Suppressor macrophage treated with lipopolysaccharide for 4 hours (primary cell): ENCODE measurements at regions not wholly inside any gene's neighbourhood (a gene's known extent, or its start where the extent isn't known, plus 50 kb on each side); places are given as distances from the start of the nearest gene placed in this dataset.

ENCODE experiments used
- DNase-seq: peaks from one replicate; pipeline ENCODE4 v3.0.0-alpha.2; 2020

GRCh38 chr10:128885573-128886555 is 581.2 kb upstream of the MGMT start:
- DNase-seq, result no peak

DNA sequence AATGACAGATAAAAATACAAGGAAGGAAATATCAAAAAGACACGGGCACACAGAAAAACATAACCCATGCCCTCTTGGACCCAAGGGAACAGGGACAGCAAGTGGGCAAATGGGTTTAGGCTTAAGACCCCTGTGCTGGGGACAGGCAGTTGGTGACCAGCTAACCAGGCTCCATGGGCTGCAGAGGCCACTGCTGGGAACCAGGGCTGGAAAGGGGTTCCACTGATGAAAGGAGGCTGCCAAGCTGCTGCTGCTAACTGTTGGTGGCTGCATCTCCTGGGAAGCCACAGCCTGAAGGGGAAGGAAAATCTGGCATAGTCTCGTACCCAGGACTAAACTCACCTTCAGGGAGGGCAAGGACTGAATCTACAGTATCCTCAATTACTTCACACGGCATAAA is 579.2 kb upstream of the MGMT start:
- DNase-seq, result no peak

GRCh38 chr10:128892005-128892404 is 575.0 kb upstream of the MGMT start:
- DNase-seq, result no peak

DNA sequence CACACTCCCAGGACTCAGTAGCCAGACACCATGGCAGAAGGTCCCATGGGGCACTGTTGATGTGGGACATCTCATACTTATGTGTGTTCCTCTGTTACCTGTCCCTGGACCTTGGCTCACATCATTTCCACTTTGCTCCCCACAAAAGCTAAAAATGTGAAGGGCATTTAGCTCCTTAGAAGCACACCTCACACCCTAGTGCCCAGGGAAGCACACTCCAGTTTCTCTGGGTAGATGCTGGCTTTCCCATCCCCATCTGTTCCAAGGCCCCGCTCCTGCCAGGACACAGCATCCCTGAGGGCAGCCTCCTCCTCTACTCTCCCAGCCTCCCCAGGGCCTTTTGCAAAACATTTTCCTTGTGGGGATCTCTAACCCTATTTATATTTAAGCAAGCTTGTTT is 572.4 kb upstream of the MGMT start:
- no peak for DNase-seq

- DNase-seq, result no peak
Measured at GRCh38 chr10:128895473-128895872, 571.6 kb upstream of the MGMT start.

GRCh38 chr10:128896116-128896795 is 570.8 kb upstream of the MGMT start:
- no peak for DNase-seq

DNA sequence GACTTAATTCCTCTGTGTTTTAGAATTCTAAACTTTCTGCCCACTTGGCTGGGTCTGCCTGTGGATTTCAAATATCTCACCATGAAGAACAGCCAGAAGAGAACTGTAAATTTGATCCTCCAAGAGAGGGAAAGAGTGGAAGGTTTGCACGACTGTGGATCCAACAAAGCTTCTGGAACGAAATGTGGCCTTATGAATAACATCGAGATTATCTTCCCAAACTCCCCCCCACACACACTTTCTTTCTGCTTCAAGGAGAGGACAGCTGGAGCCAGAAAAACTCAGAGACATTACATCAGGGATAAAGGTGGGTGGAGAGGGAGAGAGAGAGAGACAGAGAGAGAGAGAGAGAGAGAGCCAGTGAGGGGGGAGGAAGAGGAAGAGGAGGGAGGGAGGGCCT is 570.1 kb upstream of the MGMT start:
- no peak for DNase-seq

DNA sequence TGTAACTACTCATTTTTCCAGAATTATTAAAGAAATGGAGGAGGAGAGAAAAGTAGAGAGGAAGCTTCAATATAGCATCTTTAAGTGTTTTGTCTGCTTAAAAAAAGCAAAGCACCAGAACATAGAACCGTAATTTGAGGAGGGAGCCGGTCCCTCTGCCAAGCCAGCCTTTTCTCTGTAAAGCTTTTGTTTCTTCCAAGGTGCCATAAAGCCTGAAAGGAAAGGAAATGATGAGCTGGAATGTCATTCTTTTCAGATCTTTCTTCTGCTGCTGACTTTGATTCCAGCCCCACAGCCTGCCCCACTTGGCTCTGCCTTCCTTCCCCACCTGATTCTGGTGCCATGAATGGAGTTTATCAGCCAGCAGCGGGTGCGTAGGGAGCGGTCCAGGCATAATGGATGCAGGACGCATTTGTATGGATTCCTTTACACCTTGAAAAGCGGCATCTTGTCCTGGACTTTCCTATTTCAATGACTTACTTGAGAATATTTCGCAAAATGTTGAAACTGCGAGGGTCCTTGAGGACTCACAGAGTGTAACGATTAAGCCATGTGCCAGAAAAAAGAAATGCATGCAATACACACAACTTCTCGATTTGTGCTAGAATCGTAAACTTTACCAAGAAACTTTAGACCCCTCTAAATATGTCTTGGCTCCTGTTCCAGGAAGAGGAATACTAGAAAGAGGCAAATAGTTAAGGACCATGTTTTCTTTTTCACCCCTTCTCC is 569.5 kb upstream of the MGMT start:
- no peak for DNase-seq

- DNase-seq, result no peak
Measured at GRCh38 chr10:128898133-128898915, 568.7 kb upstream of the MGMT start.

DNA sequence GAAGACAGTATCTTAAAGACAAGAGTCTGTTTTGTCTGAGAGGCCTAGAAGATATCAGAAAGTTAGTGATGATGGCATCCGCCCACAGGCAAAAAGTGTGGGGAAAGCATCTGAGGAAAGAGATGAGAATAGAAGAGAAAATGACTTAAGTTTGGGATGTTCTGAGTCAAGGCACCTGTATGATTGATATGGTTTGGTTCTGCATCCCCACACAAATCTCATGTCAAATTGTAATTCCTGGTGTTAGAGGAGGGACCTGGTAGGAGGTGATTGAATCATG is 568.2 kb upstream of the MGMT start:
- no peak for DNase-seq

- DNase-seq, result no peak
Measured at GRCh38 chr10:128900456-128900855, 566.6 kb upstream of the MGMT start.

- no peak for DNase-seq
Measured at GRCh38 chr10:128901236-128901635, 565.8 kb upstream of the MGMT start.

- no peak for DNase-seq
Measured at GRCh38 chr10:128902031-128902710, 564.9 kb upstream of the MGMT start.

DNA sequence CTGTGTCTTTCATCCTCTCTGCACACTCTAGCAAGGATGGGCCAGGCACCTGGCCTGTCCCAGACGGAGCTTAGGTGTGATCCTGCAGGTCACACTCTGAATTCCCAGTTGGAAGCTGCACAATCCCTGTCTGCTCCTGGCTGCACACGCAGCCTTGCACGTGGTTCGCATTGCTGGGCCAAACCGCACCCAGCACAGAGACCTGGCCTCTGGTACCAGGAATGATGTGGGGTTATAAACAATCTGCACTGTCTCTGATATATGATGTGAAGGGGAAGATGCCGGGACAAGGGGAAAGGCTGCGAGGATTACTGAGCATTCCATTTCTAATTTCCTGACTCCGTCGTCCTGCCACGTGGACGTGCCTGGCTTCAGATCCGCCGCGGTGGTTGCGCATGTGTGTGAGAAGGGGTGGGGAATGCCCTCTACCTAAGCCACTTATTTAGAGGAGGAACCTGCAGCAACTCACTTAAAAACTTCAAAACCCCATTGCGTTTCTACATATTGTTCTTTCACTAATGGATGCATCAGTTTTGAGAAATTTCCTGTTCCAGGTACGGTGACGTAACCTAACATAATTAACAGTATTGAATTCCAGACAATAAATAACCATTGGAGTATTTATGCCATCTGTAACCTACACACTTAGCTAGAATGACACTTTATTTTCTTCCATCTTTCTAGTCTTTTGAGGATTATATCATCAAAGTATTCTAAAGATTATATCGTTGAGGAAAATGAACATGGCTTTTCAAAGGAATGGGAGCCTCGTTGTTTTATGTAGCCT is 559.7 kb upstream of the MGMT start:
- DNase-seq, result no peak

GRCh38 chr10:128908099-128908498 is 558.9 kb upstream of the MGMT start:
- no peak for DNase-seq

GRCh38 chr10:128908499-128908898 is 558.5 kb upstream of the MGMT start:
- no peak for DNase-seq

DNA sequence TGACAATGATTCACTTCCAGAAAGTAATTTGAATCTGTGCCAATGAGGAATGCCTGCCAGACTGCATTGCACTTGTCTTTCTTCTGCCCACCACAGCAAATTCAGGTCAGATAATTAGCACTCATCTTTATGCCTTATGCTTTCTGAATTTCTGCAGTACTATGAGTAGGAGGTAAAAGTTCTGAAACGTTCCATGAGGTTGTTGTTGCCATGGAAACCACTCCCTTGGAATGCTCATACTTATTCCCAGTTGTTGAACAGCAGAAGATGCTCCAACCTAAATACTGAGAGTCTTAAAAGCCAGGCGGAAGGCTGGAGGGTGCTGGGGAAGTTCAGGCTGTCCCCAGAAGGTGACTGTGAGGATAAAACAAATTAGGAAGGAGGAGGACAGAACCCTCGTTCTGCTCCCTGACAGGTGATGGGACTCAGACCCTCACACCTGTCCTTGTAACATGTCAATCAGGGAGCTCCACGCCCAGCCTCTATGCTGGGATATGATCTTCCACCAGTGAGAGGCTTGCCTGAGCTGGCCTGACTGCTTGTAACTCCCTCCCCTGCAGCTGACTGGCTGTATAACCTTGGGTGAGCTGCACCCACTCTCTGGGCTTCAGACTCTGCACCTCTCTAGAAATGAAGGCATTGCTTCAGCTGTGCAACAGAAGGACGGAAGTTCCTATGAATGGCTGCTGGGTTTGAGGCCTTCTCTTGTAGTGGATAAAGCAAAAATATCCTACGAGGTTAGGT is 554.3 kb upstream of the MGMT start:
- DNase-seq, result no peak

DNA sequence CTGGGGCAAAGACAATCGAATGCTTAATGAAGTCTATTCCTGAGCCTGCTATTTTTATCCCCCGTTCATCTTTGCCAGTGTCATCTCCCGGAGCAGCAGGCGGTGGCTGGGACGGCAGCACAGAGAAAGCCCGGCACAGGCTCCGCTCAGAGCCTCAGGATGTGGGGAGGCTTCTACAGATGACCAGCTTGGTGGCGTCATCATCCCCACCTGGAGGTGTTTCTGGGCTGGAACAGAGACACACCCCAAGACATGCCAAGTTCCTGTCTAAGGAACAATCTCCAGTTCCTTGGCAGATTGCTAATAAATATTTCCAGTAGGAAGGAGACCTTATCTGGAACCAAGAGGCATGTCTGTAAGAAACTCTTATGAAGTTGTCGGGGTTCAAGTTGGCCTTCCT is 552.4 kb upstream of the MGMT start:
- no peak for DNase-seq

DNA sequence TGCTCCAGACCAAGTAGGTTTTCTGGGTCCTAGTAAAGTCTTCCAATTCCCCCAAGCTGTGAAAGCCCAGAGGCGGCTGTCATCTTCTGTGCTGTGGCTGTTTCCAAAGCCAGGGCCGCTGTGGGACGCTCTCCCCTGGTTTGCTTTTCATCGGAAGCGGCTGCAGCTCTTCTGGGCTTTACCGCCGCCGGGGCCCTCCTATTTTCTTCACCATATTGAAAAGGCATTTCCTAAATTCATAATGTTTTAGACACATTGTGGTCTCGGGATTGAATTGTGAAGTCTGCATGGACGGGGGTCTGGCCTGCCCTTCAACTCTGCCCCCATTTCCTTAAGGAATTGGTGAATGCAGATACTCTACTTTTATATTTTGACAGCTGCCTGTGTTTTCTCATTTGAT is 551.4 kb upstream of the MGMT start:
- DNase-seq, result no peak

DNA sequence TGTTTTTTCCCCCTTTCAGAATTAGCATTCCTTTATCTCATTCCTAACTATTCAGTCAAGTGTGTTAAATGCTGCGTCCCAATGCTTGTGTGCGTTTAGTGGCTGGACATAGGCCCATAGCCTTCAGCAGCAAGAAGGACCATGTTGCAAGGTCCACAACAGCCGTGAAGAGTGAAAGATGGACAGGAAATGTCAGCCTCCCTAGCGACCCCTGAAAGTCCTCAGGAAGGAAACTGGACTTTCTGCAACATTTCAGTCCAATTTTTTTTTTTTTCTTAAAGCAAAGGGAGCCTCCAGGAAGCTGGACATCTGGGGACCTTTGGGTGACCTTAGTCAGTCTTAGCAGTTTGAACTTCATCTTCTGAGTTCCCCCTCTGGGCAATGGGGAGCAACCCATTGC is 550.7 kb upstream of the MGMT start:
- no peak for DNase-seq
